ENCODE measurements at regions not wholly inside any gene's neighbourhood (a gene's known extent, or its start where the extent isn't known, plus 50 kb on each side); places are given as distances from the start of the nearest gene placed in this dataset.
"Not testable (repeated sequence)": the region's sequence is repeated elsewhere in the genome, so short reads cannot be mapped to it uniquely, and the experiment has no call there.

DNA sequence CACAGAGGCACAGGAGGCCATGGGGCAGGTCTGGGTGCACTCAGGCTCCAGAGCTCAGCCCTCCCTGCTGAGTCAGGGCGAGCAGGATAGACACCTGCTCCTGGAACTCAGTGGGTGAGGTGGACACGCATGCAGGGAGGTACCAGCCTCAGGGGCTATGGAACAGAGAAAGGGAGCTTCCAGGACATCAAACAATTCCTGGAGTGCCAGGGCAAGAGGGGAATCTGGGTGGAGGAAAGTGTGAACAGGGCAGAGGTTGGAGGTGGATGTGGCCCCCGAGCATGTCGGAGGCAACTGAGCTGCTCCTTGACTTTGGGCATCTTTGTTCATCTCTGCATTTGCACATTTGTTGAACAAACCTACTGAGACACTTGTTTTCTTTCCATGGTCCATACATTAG lies 2881.5 kb downstream of the RPIA start:
- not testable (repeated sequence) for TF ChIP-seq EZH2phosphoT487 (IDR thresholded peaks at IDR 0.05; ENCODE audit: low read depth)
- TF ChIP-seq, protein P1, sequence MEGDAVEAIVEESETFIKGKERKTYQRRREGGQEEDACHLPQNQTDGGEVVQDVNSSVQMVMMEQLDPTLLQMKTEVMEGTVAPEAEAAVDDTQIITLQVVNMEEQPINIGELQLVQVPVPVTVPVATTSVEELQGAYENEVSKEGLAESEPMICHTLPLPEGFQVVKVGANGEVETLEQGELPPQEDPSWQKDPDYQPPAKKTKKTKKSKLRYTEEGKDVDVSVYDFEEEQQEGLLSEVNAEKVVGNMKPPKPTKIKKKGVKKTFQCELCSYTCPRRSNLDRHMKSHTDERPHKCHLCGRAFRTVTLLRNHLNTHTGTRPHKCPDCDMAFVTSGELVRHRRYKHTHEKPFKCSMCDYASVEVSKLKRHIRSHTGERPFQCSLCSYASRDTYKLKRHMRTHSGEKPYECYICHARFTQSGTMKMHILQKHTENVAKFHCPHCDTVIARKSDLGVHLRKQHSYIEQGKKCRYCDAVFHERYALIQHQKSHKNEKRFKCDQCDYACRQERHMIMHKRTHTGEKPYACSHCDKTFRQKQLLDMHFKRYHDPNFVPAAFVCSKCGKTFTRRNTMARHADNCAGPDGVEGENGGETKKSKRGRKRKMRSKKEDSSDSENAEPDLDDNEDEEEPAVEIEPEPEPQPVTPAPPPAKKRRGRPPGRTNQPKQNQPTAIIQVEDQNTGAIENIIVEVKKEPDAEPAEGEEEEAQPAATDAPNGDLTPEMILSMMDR (IDR thresholded peaks at IDR 0.05; ENCODE audit: low read depth, low read length) = not testable (repeated sequence)

Data from OCI-LY3 (cell line).